ENCODE measurements at regions not wholly inside any gene's neighbourhood (a gene's known extent, or its start where the extent isn't known, plus 50 kb on each side); places are given as distances from the start of the nearest gene placed in this dataset.

DNA sequence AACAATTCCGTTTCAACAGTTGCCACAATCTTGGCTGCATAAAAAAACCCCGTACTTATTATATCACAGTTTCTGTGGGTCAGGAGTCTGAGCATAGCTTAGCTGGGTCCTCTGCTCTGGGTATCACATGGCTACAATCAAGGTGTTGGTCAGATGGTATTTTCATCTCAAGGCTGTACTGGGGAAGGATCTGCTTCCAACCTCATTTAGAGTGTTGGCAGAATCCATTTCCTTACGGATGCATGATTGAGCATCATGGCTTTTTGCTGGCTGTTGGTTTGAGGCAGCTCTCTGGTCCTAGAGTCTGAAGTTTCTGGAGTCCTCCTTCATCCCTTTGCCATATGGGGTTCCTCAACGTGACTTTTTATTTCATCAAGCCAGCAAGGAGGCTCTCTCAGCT lies 177.0 kb downstream of the HAPSTR1 start:
- H3K79me2 ChIP-seq (ENCODE audit: insufficient read depth, low read length) = no peaks in the 10 kb centered on the region
- TF ChIP-seq, protein P1, sequence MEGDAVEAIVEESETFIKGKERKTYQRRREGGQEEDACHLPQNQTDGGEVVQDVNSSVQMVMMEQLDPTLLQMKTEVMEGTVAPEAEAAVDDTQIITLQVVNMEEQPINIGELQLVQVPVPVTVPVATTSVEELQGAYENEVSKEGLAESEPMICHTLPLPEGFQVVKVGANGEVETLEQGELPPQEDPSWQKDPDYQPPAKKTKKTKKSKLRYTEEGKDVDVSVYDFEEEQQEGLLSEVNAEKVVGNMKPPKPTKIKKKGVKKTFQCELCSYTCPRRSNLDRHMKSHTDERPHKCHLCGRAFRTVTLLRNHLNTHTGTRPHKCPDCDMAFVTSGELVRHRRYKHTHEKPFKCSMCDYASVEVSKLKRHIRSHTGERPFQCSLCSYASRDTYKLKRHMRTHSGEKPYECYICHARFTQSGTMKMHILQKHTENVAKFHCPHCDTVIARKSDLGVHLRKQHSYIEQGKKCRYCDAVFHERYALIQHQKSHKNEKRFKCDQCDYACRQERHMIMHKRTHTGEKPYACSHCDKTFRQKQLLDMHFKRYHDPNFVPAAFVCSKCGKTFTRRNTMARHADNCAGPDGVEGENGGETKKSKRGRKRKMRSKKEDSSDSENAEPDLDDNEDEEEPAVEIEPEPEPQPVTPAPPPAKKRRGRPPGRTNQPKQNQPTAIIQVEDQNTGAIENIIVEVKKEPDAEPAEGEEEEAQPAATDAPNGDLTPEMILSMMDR (IDR thresholded peaks at IDR 0.05; ENCODE audit: insufficient read depth, low read length, poor library complexity, severe bottlenecking) = no peak
- TF ChIP-seq EZH2phosphoT487 (conservative IDR thresholded peaks at IDR 0.05; ENCODE audit: low read length) = no peak
- no peaks in the 10 kb centered on the region; the same call in 1 of the 2 replicates for H3K27me3 ChIP-seq (ENCODE audit: low read length)
- H3F3A ChIP-seq (ENCODE audit: insufficient read depth) = no peaks in the 10 kb centered on the region
- no peaks in the 10 kb centered on the region for H3K9me3 ChIP-seq (ENCODE audit: insufficient read depth, low read length)
- no peak overlapping the region for H2AFZ ChIP-seq (ENCODE audit: low read depth, low read length, severe bottlenecking)
- no peak overlapping the region for H3K4me3 ChIP-seq (ENCODE audit: insufficient read depth, low read length, poor library complexity, severe bottlenecking)
- no peaks in the 10 kb centered on the region for H3K36me3 ChIP-seq (ENCODE audit: low read length)
- no peaks in the 10 kb centered on the region for H4K20me1 ChIP-seq (ENCODE audit: low read depth, low read length)
- no peak overlapping the region for H3K27ac ChIP-seq (ENCODE audit: low read depth, low read length)
- H3K4me2 ChIP-seq (ENCODE audit: low read depth, low read length, poor library complexity, severe bottlenecking) = no peak overlapping the region
- no peak overlapping the region for H3K9ac ChIP-seq (ENCODE audit: low read length)
- H3K9me2 ChIP-seq (replicated peaks; ENCODE audit: insufficient read depth, low read length) = no peaks in the 10 kb centered on the region

DNA sequence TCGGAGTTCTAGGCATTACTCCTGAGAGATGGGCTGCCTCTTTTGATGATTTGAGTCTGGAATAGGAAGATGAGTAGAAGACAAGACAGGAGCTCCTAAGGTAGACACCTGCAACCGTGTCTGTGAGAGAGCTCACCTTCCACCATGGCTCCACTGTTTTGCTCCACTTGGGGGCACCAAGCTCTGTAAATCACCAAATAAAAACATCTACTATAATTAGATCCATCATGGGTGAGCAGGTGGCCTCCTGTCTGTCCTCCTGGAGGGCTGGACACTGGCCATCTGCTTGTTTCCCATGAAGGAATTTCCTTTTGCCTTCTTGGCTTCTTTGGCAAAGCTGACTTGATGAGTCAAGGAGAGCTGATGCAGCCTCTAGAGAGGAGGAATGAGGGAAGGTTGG lies 179.0 kb downstream of the HAPSTR1 start:
- Histone ChIP-seq H3K79me2 (ENCODE audit: insufficient read depth, low read length) (no peaks in the 10 kb centered on the region), H3K36me3 (ENCODE audit: low read length) (no peaks in the 10 kb centered on the region), H3K27ac (ENCODE audit: low read depth, low read length) (no peak overlapping the region), H3F3A (ENCODE audit: insufficient read depth) (no peaks in the 10 kb centered on the region), H3K9me2 (replicated peaks; ENCODE audit: insufficient read depth, low read length) (no peaks in the 10 kb centered on the region), H3K4me2 (ENCODE audit: low read depth, low read length, poor library complexity, severe bottlenecking) (no peak overlapping the region), H4K20me1 (ENCODE audit: low read depth, low read length) (no peaks in the 10 kb centered on the region), H3K9me3 (ENCODE audit: insufficient read depth, low read length) (no peaks in the 10 kb centered on the region), H2AFZ (ENCODE audit: low read depth, low read length, severe bottlenecking) (no peak overlapping the region), H3K4me3 (ENCODE audit: insufficient read depth, low read length, poor library complexity, severe bottlenecking) (no peak overlapping the region), H3K9ac (ENCODE audit: low read length) (no peak overlapping the region), H3K27me3 (ENCODE audit: low read length) (no peaks in the 10 kb centered on the region; the same call in 1 of the 2 replicates)
- no peak for TF ChIP-seq EZH2phosphoT487 (conservative IDR thresholded peaks at IDR 0.05; ENCODE audit: low read length)

DNA sequence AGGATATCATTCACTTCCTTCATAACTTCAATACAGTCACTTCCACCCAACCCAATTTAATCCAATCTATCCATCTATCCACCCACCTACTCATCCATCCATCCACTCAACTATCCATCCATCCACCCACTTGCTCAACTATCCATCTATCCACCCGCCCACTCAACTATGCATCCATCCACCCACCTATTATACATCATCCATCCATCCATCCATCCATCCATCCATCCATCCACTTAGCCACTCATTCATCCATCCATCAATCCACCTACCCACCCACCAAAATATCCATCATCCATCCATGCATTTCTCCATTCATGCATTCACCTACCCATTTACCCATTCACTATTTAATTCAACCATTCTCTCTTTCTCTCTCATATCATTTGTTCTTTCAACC lies 179.5 kb downstream of the HAPSTR1 start:
- no peak for TF ChIP-seq EZH2phosphoT487 (conservative IDR thresholded peaks at IDR 0.05; ENCODE audit: low read length)

DNA sequence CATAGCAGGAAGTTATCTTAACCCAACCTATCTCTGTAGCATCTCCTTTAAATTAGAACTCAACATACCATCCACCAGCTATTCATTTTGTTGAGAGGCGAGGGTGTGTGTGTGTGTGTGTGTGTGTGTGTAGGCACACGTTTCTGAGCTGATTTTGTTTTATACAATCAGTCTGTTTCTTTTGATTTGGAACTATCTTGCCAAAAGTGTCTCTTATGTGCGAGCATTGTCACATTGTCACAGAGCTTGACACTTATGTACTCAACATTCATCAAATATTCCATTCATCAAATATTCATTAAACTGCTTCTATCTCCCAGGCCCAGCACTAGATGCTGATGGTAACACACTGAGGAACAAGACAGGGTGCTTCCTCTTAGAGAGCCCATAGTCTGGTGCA lies 180.4 kb downstream of the HAPSTR1 start:
- H3K9ac ChIP-seq (ENCODE audit: low read length) = no peak overlapping the region
- H3F3A ChIP-seq (ENCODE audit: insufficient read depth) = no peaks in the 10 kb centered on the region
- H3K79me2 ChIP-seq (ENCODE audit: insufficient read depth, low read length) = no peaks in the 10 kb centered on the region
- no peaks in the 10 kb centered on the region for H3K9me3 ChIP-seq (ENCODE audit: insufficient read depth, low read length)
- no peak overlapping the region for H3K27ac ChIP-seq (ENCODE audit: low read depth, low read length)
- no peaks in the 10 kb centered on the region for H3K9me2 ChIP-seq (replicated peaks; ENCODE audit: insufficient read depth, low read length)
- TF ChIP-seq EZH2phosphoT487 (conservative IDR thresholded peaks at IDR 0.05; ENCODE audit: low read length) = no peak
- TF ChIP-seq, protein P1 (IDR thresholded peaks at IDR 0.05; ENCODE audit: insufficient read depth, low read length, poor library complexity, severe bottlenecking) = no peak
- no peaks in the 10 kb centered on the region for H3K36me3 ChIP-seq (ENCODE audit: low read length)
- H3K27me3 ChIP-seq (ENCODE audit: low read length) = no peaks in the 10 kb centered on the region; the same call in 1 of the 2 replicates
- H4K20me1 ChIP-seq (ENCODE audit: low read depth, low read length) = no peaks in the 10 kb centered on the region
- no peak overlapping the region for H2AFZ ChIP-seq (ENCODE audit: low read depth, low read length, severe bottlenecking)
- no peak overlapping the region for H3K4me3 ChIP-seq (ENCODE audit: insufficient read depth, low read length, poor library complexity, severe bottlenecking)
- no peak overlapping the region for H3K4me2 ChIP-seq (ENCODE audit: low read depth, low read length, poor library complexity, severe bottlenecking)

More for the DNA sequence above, 179.5 kb downstream of the HAPSTR1 start:
- Histone ChIP-seq H3K36me3 (ENCODE audit: low read length) (no peaks in the 10 kb centered on the region), H3K27me3 (ENCODE audit: low read length) (no peaks in the 10 kb centered on the region; the same call in 1 of the 2 replicates), H3K4me3 (ENCODE audit: insufficient read depth, low read length, poor library complexity, severe bottlenecking) (no peak overlapping the region), H3K27ac (ENCODE audit: low read depth, low read length) (no peak overlapping the region), H3K9me3 (ENCODE audit: insufficient read depth, low read length) (no peaks in the 10 kb centered on the region), H2AFZ (ENCODE audit: low read depth, low read length, severe bottlenecking) (no peak overlapping the region), H3F3A (ENCODE audit: insufficient read depth) (no peaks in the 10 kb centered on the region), H3K79me2 (ENCODE audit: insufficient read depth, low read length) (no peaks in the 10 kb centered on the region), H3K9ac (ENCODE audit: low read length) (no peak overlapping the region), H4K20me1 (ENCODE audit: low read depth, low read length) (no peaks in the 10 kb centered on the region), H3K4me2 (ENCODE audit: low read depth, low read length, poor library complexity, severe bottlenecking) (no peak overlapping the region), H3K9me2 (replicated peaks; ENCODE audit: insufficient read depth, low read length) (no peaks in the 10 kb centered on the region)
